Ectodermal cell (in vitro differentiated cells): ENCODE measurements at regions not wholly inside any gene's neighbourhood (a gene's known extent, or its start where the extent isn't known, plus 50 kb on each side); places are given as distances from the start of the nearest gene placed in this dataset.

Experiments
- H3K27ac ChIP-seq: 2 replicates; pipeline ENCODE4 v1.7.0; 2013; ENCODE audit warnings: mild to moderate bottlenecking, low read depth, low read length; ENCODE audit not compliant: insufficient read depth, poor library complexity, severe bottlenecking
- H3K27me3 ChIP-seq: 2 replicates; pipeline ENCODE4 v1.7.0; 2013; ENCODE audit warnings: mild to moderate bottlenecking, low read length; ENCODE audit not compliant: insufficient read depth, control insufficient read depth, poor library complexity, severe bottlenecking
- H3K36me3 ChIP-seq: one replicate; pipeline ENCODE4 v1.7.0; 2013; ENCODE audit warnings: low read length; ENCODE audit not compliant: control insufficient read depth, insufficient read depth
- H3K4me1 ChIP-seq: one replicate; pipeline ENCODE4 v1.7.0; 2013; ENCODE audit warnings: low read length; ENCODE audit not compliant: control insufficient read depth, insufficient read depth
- H3K4me3 ChIP-seq: 2 replicates; pipeline ENCODE4 v1.7.0; 2013; ENCODE audit warnings: low read depth, low read length, control low read depth; ENCODE audit not compliant: insufficient read depth
- H3K9me3 ChIP-seq: 2 replicates; pipeline ENCODE4 v1.7.0; 2013; ENCODE audit warnings: mild to moderate bottlenecking, low read length, moderate library complexity; ENCODE audit not compliant: control insufficient read depth
- WGBS, 2 experiments: methylation state at CpG; one replicate each; pipeline ENCODE4 v1.1.7; 2013; ENCODE audit warnings: missing lambda C conversion rate in 2 of 2; 5-methylcytosine and 5-hydroxymethylcytosine counted together

DNA sequence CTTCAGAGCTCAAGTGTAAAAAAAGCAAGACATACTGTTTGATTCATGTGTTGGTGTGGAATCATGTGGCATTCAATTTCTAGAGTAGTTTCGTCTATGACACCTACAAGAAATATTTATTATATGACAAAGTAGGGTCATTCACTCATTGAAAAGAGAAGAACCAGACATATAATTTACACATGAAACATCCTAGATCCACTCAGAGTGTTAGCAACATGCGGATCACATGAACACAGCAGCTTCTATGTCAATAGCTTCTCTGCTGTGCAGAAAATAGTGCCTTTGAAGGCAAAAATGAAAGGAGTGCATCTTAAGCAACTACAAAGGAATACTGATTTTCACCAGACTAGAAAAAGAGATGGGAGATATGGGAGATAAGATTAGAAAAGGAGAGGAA lies 569.8 kb downstream of the RPS29 start:
- H3K36me3 ChIP-seq, result no peaks in the 10 kb centered on the region
- WGBS, 2 experiments, result 94 to 100% methylated on average over 1 of the region's 2 CpGs
- no peaks in the 10 kb centered on the region for H3K4me1 ChIP-seq
- H3K9me3 ChIP-seq, result no peaks in the 10 kb centered on the region
- H3K4me3 ChIP-seq, result no peak overlapping the region
- H3K27me3 ChIP-seq, result no peaks in the 10 kb centered on the region
- no peak overlapping the region for H3K27ac ChIP-seq

- WGBS, 2 experiments, result 93 to 100% methylated on average over 2 to 3 of the region's 3 CpGs
- Histone ChIP-seq H3K36me3 (no peaks in the 10 kb centered on the region), H3K27me3 (no peaks in the 10 kb centered on the region), H3K4me1 (no peaks in the 10 kb centered on the region), H3K27ac (no peak overlapping the region), H3K9me3 (no peaks in the 10 kb centered on the region), H3K4me3 (no peak overlapping the region)
Measured at GRCh38 chr14:49014476-49014875, 571.7 kb downstream of the RPS29 start.

DNA sequence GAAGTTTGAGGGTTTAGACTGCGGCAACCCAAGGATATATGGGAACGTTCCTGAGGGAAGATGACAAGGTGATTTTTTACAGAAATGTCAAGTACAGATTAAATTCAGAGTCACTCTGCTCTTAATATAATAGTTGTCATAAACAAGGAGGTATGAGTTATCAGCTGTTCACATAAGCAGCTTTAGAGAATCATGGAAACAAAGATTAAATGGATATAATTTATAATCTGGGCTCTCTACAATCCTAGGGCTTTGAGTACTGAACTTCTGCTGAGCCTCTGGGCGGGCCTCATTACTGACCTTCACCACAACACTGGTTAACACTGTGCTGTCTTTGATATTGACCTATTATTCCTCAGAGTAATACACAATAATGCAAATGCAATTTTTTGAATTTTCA lies 577.8 kb downstream of the RPS29 start:
- H3K27me3 ChIP-seq, result no peaks in the 10 kb centered on the region
- no peak overlapping the region for H3K27ac ChIP-seq
- H3K4me3 ChIP-seq, result no peak overlapping the region
- WGBS, 2 experiments, result 79 to 88% methylated on average over 3 of the region's 3 CpGs
- no peaks in the 10 kb centered on the region for H3K36me3 ChIP-seq
- H3K4me1 ChIP-seq, result no peaks in the 10 kb centered on the region
- no peaks in the 10 kb centered on the region for H3K9me3 ChIP-seq

- Histone ChIP-seq H3K27me3 (no peaks in the 10 kb centered on the region), H3K4me3 (no peak overlapping the region), H3K9me3 (no peaks in the 10 kb centered on the region), H3K27ac (no peak overlapping the region), H3K4me1 (no peaks in the 10 kb centered on the region), H3K36me3 (no peaks in the 10 kb centered on the region)
- 83 to 85% methylated on average over 4 of the region's 4 CpGs for WGBS, 2 experiments
Measured at GRCh38 chr14:48991141-48991540, 595.0 kb downstream of the RPS29 start.

GRCh38 chr14:48983351-48983888 lies 602.8 kb downstream of the RPS29 start:
- WGBS, 2 experiments, result 88 to 93% methylated on average over 4 to 5 of the region's 6 CpGs
- H3K36me3 ChIP-seq, result no peaks in the 10 kb centered on the region
- no peaks in the 10 kb centered on the region for H3K9me3 ChIP-seq
- H3K27ac ChIP-seq, result no peak overlapping the region
- H3K27me3 ChIP-seq, result no peaks in the 10 kb centered on the region
- no peak overlapping the region for H3K4me3 ChIP-seq
- H3K4me1 ChIP-seq, result no peaks in the 10 kb centered on the region

DNA sequence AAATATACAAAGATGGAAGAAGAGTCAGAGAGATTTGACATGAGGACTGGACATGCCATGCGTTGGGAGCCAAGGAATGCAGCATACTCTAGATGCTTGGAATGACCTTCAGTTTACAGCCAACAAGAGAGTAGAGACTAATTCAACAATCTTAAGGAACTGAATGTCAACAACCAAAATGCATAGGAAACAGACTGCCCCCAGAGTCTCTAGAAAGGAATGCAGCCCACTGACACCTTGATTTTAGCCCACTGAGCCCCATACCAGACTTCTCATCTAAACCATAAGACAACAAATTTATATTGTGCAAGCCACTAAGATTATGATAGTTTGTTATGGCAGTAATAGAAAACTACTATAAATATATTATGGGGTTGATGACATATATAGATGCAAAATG lies 611.2 kb downstream of the RPS29 start:
- H3K27ac ChIP-seq, result no peak overlapping the region
- no peak overlapping the region for H3K4me3 ChIP-seq
- no peaks in the 10 kb centered on the region for H3K36me3 ChIP-seq
- 75 to 79% methylated on average over 1 of the region's 1 CpG for WGBS, 2 experiments
- no peaks in the 10 kb centered on the region for H3K9me3 ChIP-seq
- no peaks in the 10 kb centered on the region for H3K4me1 ChIP-seq
- H3K27me3 ChIP-seq, result no peaks in the 10 kb centered on the region

- Histone ChIP-seq H3K4me1 (no peaks in the 10 kb centered on the region), H3K27me3 (no peaks in the 10 kb centered on the region), H3K27ac (no peak overlapping the region), H3K9me3 (no peaks in the 10 kb centered on the region), H3K4me3 (no peak overlapping the region), H3K36me3 (no peaks in the 10 kb centered on the region)
Measured at GRCh38 chr14:48973151-48973550, 613.0 kb downstream of the RPS29 start.

DNA sequence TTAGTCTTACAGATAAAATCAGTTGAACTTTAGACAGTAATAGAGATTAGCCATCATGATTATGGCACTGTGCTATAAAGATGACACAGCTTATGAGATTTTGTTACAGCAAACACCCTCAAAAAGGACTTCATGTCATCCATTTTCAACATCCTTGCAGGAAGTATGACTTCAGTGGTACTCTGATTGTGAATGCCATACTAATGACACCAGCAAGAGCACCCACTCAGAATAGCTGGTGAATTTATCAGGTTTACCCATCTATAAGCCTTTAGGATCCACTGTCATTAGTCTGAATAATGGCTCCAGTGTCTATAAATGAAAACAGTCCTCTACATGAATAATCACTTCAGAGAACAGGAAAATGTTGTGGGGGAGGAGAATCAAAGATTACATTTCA lies 615.2 kb downstream of the RPS29 start:
- no peak overlapping the region for H3K27ac ChIP-seq
- H3K36me3 ChIP-seq, result no peaks in the 10 kb centered on the region
- H3K9me3 ChIP-seq, result no peaks in the 10 kb centered on the region
- H3K27me3 ChIP-seq, result no peaks in the 10 kb centered on the region
- no peaks in the 10 kb centered on the region for H3K4me1 ChIP-seq
- no peak overlapping the region for H3K4me3 ChIP-seq

GRCh38 chr14:48967419-48967818 lies 618.8 kb downstream of the RPS29 start:
- WGBS, 2 experiments, result 88 to 94% methylated on average over 3 of the region's 3 CpGs
- Histone ChIP-seq H3K36me3 (no peaks in the 10 kb centered on the region), H3K27ac (no peak overlapping the region), H3K9me3 (no peaks in the 10 kb centered on the region), H3K4me1 (no peaks in the 10 kb centered on the region), H3K27me3 (no peaks in the 10 kb centered on the region), H3K4me3 (no peak overlapping the region)

DNA sequence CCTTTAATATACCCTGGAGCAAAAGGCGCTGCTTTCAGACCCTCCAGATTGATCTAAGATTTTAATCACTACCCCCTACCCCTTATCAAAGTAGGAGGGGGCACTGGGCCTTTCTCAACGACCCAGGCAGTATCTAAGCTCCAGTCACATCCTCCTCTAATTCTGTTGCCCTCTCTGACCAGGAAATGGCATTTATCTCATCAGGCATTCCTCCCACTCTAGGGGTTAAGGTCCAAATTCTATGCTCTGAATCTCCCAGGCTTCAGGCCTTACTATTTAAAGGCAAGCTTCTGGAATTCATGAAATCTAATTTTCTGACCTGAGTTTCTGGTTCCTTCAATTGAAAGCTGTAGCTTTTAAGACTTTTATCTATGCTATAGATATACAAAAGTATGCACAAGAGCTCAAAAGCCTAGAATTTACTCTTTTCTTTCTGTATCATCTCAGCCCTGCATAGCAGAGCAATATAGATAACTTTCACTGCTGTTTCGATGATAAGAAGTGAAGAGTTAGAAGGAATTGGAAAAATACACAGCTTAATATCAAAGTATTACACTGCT lies 622.9 kb downstream of the RPS29 start:
- no peaks in the 10 kb centered on the region for H3K4me1 ChIP-seq
- H3K27me3 ChIP-seq, result no peaks in the 10 kb centered on the region
- H3K4me3 ChIP-seq, result no peak overlapping the region
- no peak overlapping the region for H3K27ac ChIP-seq
- WGBS, 2 experiments, result 82 to 85% methylated on average over 2 of the region's 3 CpGs
- H3K36me3 ChIP-seq, result no peaks in the 10 kb centered on the region
- H3K9me3 ChIP-seq, result no peaks in the 10 kb centered on the region

GRCh38 chr14:48957486-48957885 lies 628.7 kb downstream of the RPS29 start:
- Histone ChIP-seq H3K4me3 (no peak overlapping the region), H3K27me3 (no peaks in the 10 kb centered on the region), H3K4me1 (no peaks in the 10 kb centered on the region), H3K27ac (no peak overlapping the region), H3K9me3 (no peaks in the 10 kb centered on the region), H3K36me3 (no peaks in the 10 kb centered on the region)
- WGBS, 2 experiments, result 94 to 95% methylated on average over 5 of the region's 5 CpGs
